ENCODE measurements at regions not wholly inside any gene's neighbourhood (a gene's known extent, or its start where the extent isn't known, plus 50 kb on each side); places are given as distances from the start of the nearest gene placed in this dataset.
"Not testable (repeated sequence)": the region's sequence is repeated elsewhere in the genome, so short reads cannot be mapped to it uniquely, and the experiment has no call there.

GRCh38 chr2:48233005-48233404 lies 81.5 kb upstream of the FOXN2 start:
- TF ChIP-seq CTCF (IDR thresholded peaks at IDR 0.05), result no peak
- no peaks in the 10 kb centered on the region for H3K27me3 Mint-ChIP-seq (ENCODE audit: low read depth)

GRCh38 chr2:48233824-48234223 lies 80.7 kb upstream of the FOXN2 start:
- H3K27ac Mint-ChIP-seq (ENCODE audit: unreplicated experiment); H3K4me1 Mint-ChIP-seq (ENCODE audit: low read depth); H3K36me3 Mint-ChIP-seq (ENCODE audit: low read depth); H3K4me3 Mint-ChIP-seq (ENCODE audit: unreplicated experiment); H3K27me3 Mint-ChIP-seq (ENCODE audit: low read depth); H3K9me3 Mint-ChIP-seq (ENCODE audit: low read depth); DNase-seq (ENCODE audit: low spot score): not testable (repeated sequence)

More at GRCh38 chr2:48233005-48233404, 81.5 kb upstream of the FOXN2 start:
- DNase-seq (ENCODE audit: low spot score), result no peak
- H3K4me1 Mint-ChIP-seq (ENCODE audit: low read depth), result no peaks in the 10 kb centered on the region
- no peak overlapping the region for H3K4me3 Mint-ChIP-seq (ENCODE audit: unreplicated experiment)
- H3K9me3 Mint-ChIP-seq (ENCODE audit: low read depth), result no peaks in the 10 kb centered on the region
- H3K27ac Mint-ChIP-seq (ENCODE audit: unreplicated experiment), result no peak overlapping the region
- no peaks in the 10 kb centered on the region for H3K36me3 Mint-ChIP-seq (ENCODE audit: low read depth)

GRCh38 chr2:48235076-48235475 lies 79.4 kb upstream of the FOXN2 start:
- Mint-ChIP-seq H3K36me3 (ENCODE audit: low read depth) (no peaks in the 10 kb centered on the region), H3K27ac (ENCODE audit: unreplicated experiment) (no peak overlapping the region), H3K27me3 (ENCODE audit: low read depth) (no peaks in the 10 kb centered on the region), H3K9me3 (ENCODE audit: low read depth) (no peaks in the 10 kb centered on the region), H3K4me3 (ENCODE audit: unreplicated experiment) (no peak overlapping the region), H3K4me1 (ENCODE audit: low read depth) (no peaks in the 10 kb centered on the region)
- no peak for TF ChIP-seq CTCF (IDR thresholded peaks at IDR 0.05)
- no peak for DNase-seq (ENCODE audit: low spot score)

- Mint-ChIP-seq H3K36me3 (ENCODE audit: low read depth) (no peaks in the 10 kb centered on the region), H3K4me1 (ENCODE audit: low read depth) (no peaks in the 10 kb centered on the region), H3K27ac (ENCODE audit: unreplicated experiment) (no peak overlapping the region), H3K27me3 (ENCODE audit: low read depth) (no peaks in the 10 kb centered on the region), H3K9me3 (ENCODE audit: low read depth) (no peaks in the 10 kb centered on the region), H3K4me3 (ENCODE audit: unreplicated experiment) (no peak overlapping the region)
- DNase-seq (ENCODE audit: low spot score), result no peak
- no peak for TF ChIP-seq CTCF (IDR thresholded peaks at IDR 0.05)
Observed at GRCh38 chr2:48238381-48238780, 76.1 kb upstream of the FOXN2 start.

- Mint-ChIP-seq H3K9me3 (ENCODE audit: low read depth) (no peaks in the 10 kb centered on the region), H3K4me3 (ENCODE audit: unreplicated experiment) (no peak overlapping the region), H3K36me3 (ENCODE audit: low read depth) (no peaks in the 10 kb centered on the region), H3K27me3 (ENCODE audit: low read depth) (no peaks in the 10 kb centered on the region), H3K27ac (ENCODE audit: unreplicated experiment) (no peak overlapping the region), H3K4me1 (ENCODE audit: low read depth) (no peaks in the 10 kb centered on the region)
- TF ChIP-seq CTCF (IDR thresholded peaks at IDR 0.05), result no peak
- no peak for DNase-seq (ENCODE audit: low spot score)
Observed at GRCh38 chr2:48240912-48241311, 73.6 kb upstream of the FOXN2 start.

DNA sequence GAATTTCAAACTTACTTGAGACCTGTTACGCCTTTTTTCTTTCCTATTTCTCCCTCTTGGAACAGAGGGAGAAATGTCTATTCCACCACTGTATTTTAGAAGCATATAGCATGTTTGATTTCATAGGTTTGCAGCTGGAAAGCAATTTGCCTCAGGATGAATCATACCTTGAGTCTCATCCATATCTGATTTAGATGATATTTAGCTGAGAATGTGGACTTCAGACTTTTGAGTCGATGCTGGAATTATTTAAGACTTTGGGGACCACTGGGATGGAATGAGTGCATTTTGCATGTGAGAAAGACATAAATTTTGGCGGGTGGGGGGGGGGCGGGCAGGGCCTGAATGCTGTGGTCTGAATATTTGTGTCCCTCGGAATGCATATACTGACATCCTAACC lies 67.3 kb upstream of the FOXN2 start:
- Mint-ChIP-seq H3K9me3 (ENCODE audit: low read depth) (no peaks in the 10 kb centered on the region), H3K4me3 (ENCODE audit: unreplicated experiment) (no peak overlapping the region), H3K27ac (ENCODE audit: unreplicated experiment) (no peak overlapping the region), H3K27me3 (ENCODE audit: low read depth) (no peaks in the 10 kb centered on the region), H3K4me1 (ENCODE audit: low read depth) (peaks cover 26% of the 10 kb centered on the region), H3K36me3 (ENCODE audit: low read depth) (no peaks in the 10 kb centered on the region)
- DNase-seq (ENCODE audit: low spot score), result no peak
- TF ChIP-seq CTCF (IDR thresholded peaks at IDR 0.05), result no peak
